ENCODE measurements at regions not wholly inside any gene's neighbourhood (a gene's known extent, or its start where the extent isn't known, plus 50 kb on each side); places are given as distances from the start of the nearest gene placed in this dataset.

- TF ChIP-seq ZNF462 (CRISPR knock-in tag; IDR thresholded peaks at IDR 0.05) = no peak
- no peak for TF ChIP-seq EZH2 (IDR thresholded peaks at IDR 0.05; ENCODE audit: low read depth, unreplicated experiment)
- no peak for TF ChIP-seq ETS1 (IDR thresholded peaks at IDR 0.05)
- no peak for TF ChIP-seq JUNB (IDR thresholded peaks at IDR 0.05; ENCODE audit: unreplicated experiment)
Observed at GRCh38 chr2:235112365-235112764, 160.5 kb downstream of the SH3BP4 start (continued).

- Histone ChIP-seq H3K4me3 (no peak overlapping the region), H3F3A (replicated peaks; ENCODE audit: low read depth) (no peaks in the 10 kb centered on the region), H4K20me1 (replicated peaks; ENCODE audit: insufficient read depth) (no peaks in the 10 kb centered on the region), H3K4me1 (ENCODE audit: insufficient read depth) (0 out of 2 replicates have a peak, but pooled peaks cover 4% of the 10 kb centered on the region), H2AFZ (peak overlapping the region; percentile 92), H3K27me3 (ENCODE audit: insufficient read depth) (no peaks in the 10 kb centered on the region), H3K36me3 (ENCODE audit: insufficient read depth) (no peaks in the 10 kb centered on the region), H3K4me2 (no peak overlapping the region), H3K27ac (ENCODE audit: low read depth) (no peak overlapping the region), H3K79me2 (replicated peaks; ENCODE audit: insufficient read depth) (no peaks in the 10 kb centered on the region), H3K9me2 (ENCODE audit: insufficient read depth) (no peaks in the 10 kb centered on the region)
- no peak overlapping the region for H3K4me3 Mint-ChIP-seq
- H3K9me3 Mint-ChIP-seq = no peaks in the 10 kb centered on the region
- H3K27me3 Mint-ChIP-seq (ENCODE audit: insufficient read depth, low read depth, poor library complexity) = peaks cover 12% of the 10 kb centered on the region
- H3K27ac Mint-ChIP-seq = no peak overlapping the region
- TF ChIP-seq CREB1 (CRISPR knock-in tag; IDR thresholded peaks at IDR 0.05; ENCODE audit: low read depth) = no peak
- TF ChIP-seq CTCF (conservative IDR thresholded peaks at IDR 0.05; ENCODE audit: low read depth in 2 of 2) = peak; percentile 40 to 61
- ATAC-seq = peak; percentile 100
- no peaks in the 10 kb centered on the region for H3K36me3 Mint-ChIP-seq (ENCODE audit: low read depth)
- peaks cover 6% of the 10 kb centered on the region; the same call in 2 of the 3 replicates for H3K4me1 Mint-ChIP-seq
- DNase-seq (ENCODE audit: low spot score) = peak; percentile 79
Observed at GRCh38 chr2:235113854-235114253, 162.0 kb downstream of the SH3BP4 start.

Measured in GM23338 (cell line).